ENCODE measurements at regions not wholly inside any gene's neighbourhood (a gene's known extent, or its start where the extent isn't known, plus 50 kb on each side); places are given as distances from the start of the nearest gene placed in this dataset.

GRCh38 chr6:124887872-124888580, 74.2 kb upstream of the RNF217 start:
- DNase-seq (ENCODE audit: low read depth), result no peak
- TF ChIP-seq, protein P1, sequence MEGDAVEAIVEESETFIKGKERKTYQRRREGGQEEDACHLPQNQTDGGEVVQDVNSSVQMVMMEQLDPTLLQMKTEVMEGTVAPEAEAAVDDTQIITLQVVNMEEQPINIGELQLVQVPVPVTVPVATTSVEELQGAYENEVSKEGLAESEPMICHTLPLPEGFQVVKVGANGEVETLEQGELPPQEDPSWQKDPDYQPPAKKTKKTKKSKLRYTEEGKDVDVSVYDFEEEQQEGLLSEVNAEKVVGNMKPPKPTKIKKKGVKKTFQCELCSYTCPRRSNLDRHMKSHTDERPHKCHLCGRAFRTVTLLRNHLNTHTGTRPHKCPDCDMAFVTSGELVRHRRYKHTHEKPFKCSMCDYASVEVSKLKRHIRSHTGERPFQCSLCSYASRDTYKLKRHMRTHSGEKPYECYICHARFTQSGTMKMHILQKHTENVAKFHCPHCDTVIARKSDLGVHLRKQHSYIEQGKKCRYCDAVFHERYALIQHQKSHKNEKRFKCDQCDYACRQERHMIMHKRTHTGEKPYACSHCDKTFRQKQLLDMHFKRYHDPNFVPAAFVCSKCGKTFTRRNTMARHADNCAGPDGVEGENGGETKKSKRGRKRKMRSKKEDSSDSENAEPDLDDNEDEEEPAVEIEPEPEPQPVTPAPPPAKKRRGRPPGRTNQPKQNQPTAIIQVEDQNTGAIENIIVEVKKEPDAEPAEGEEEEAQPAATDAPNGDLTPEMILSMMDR (IDR thresholded peaks at IDR 0.05; ENCODE audit: insufficient read depth, low read length), result no peak

GRCh38 chr6:124888581-124889371, 73.5 kb upstream of the RNF217 start:
- TF ChIP-seq, protein P1 (IDR thresholded peaks at IDR 0.05; ENCODE audit: insufficient read depth, low read length), result no peak
- DNase-seq (ENCODE audit: low read depth), result no peak
- no peak overlapping the region for H3K4me3 ChIP-seq (ENCODE audit: low read depth, low read length)

More at GRCh38 chr6:124887872-124888580, 74.2 kb upstream of the RNF217 start:
- no peak overlapping the region for H3K4me3 ChIP-seq (ENCODE audit: low read depth, low read length)

DNA sequence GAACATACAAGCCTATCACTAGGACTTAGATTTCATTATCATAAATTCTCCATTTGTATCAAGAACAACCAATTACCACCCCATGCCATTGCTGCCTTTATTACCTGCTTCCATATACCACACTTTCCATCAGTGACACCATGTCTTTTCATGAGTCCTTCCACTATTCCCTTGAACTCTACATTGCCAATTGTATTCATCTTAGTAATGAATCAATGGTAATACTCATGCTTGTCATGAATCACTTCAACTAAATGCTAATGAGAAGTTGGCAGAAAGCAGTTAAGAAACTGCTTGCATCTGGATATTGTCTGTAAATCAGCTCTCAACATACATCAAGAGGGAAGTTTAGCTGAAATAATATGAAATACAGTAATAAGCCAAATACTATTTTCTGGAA, 61.2 kb upstream of the RNF217 start:
- TF ChIP-seq, protein P1 (IDR thresholded peaks at IDR 0.05; ENCODE audit: insufficient read depth, low read length), result no peak
- H3K4me3 ChIP-seq (ENCODE audit: low read depth, low read length), result no peak overlapping the region
- DNase-seq (ENCODE audit: low read depth), result no peak

DNA sequence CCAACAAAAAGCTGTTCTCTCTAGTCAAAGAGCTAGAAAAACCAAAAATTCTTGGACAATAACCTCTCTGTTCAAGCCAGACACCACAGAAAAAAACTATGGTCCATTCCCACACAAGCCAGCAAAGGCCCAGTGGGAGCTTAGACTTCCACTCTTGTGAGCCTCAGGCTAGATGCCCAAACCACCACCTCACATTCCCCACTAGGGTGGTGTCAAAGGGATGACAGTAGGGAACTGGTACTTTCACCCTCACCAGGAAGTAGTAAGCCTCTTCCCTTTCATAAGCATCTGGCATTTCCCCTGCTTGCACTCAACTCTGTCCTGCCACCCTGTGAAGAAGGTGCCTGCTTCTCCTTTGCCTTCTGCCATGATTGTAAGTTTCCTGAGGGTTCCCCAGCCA, 58.4 kb upstream of the RNF217 start:
- no peak overlapping the region for H3K4me3 ChIP-seq (ENCODE audit: low read depth, low read length)
- TF ChIP-seq, protein P1 (IDR thresholded peaks at IDR 0.05; ENCODE audit: insufficient read depth, low read length), result no peak
- no peak for DNase-seq (ENCODE audit: low read depth)

GRCh38 chr6:124907596-124907995, 54.6 kb upstream of the RNF217 start:
- TF ChIP-seq, protein P1 (IDR thresholded peaks at IDR 0.05; ENCODE audit: insufficient read depth, low read length), result no peak
- H3K4me3 ChIP-seq (ENCODE audit: low read depth, low read length), result no peak overlapping the region
- no peak for DNase-seq (ENCODE audit: low read depth)

Measured in fibroblast of the aortic adventitia (primary cell).